SU-DHL-6 (cell line): ENCODE measurements at regions not wholly inside any gene's neighbourhood (a gene's known extent, or its start where the extent isn't known, plus 50 kb on each side); places are given as distances from the start of the nearest gene placed in this dataset.

Experiments
- H2AFZ ChIP-seq: fragments of 200-600 bp; sonication (generic); 2 replicates; pipeline ENCODE4 v1.6.1; 2014; ENCODE audit warnings: low read depth, mild to moderate bottlenecking, moderate library complexity, mixed read lengths, antibody characterized with exemption, low read length; ENCODE audit not compliant: severe bottlenecking
- H3F3A ChIP-seq: fragments of 200-600 bp; shearing (Covaris generic); 2 replicates; pipeline ENCODE4 v1.6.0; 2016; ENCODE audit warnings: antibody characterized with exemption, mild to moderate bottlenecking; ENCODE audit not compliant: insufficient read depth
- H3K27ac ChIP-seq: fragments of 200-600 bp; sonication (generic); 2 replicates; pipeline ENCODE4 v1.5.1; 2016; ENCODE audit warnings: low read depth, mild to moderate bottlenecking, low read length, moderate library complexity, mixed read lengths
- H3K27me3 ChIP-seq: fragments of 200-600 bp; sonication (generic), shearing (Covaris generic); 2 replicates; pipeline ENCODE4 v1.6.0; 2014; ENCODE audit warnings: mild to moderate bottlenecking, low read length
- H3K36me3 ChIP-seq: fragments of 200-600 bp; sonication (generic); 2 replicates; pipeline ENCODE4 v1.6.1; 2014; ENCODE audit warnings: mild to moderate bottlenecking, low read length, mixed read lengths
- H3K4me2 ChIP-seq: fragments of 300-600, 200-600 bp; shearing (Covaris generic), sonication (generic); 2 replicates; pipeline ENCODE4 v1.6.0; 2014; ENCODE audit warnings: low read length, low read depth, mild to moderate bottlenecking; ENCODE audit not compliant: poor library complexity, severe bottlenecking
- H3K4me3 ChIP-seq: fragments of 200-600 bp; sonication (generic); 2 replicates; pipeline ENCODE4 v1.5.1; 2014; ENCODE audit warnings: antibody characterized with exemption, low read length, mild to moderate bottlenecking, mixed read lengths; ENCODE audit not compliant: insufficient read depth, poor library complexity, severe bottlenecking
- H3K79me2 ChIP-seq: fragments of 200-600 bp; sonication (generic); 2 replicates; pipeline ENCODE4 v1.6.1; 2014; ENCODE audit warnings: mild to moderate bottlenecking, low read length, moderate library complexity; ENCODE audit not compliant: insufficient read depth
- H3K9ac ChIP-seq: fragments of 200-600 bp; sonication (generic); 2 replicates; pipeline ENCODE4 v1.7.0; 2014; ENCODE audit warnings: mild to moderate bottlenecking, low read length
- H3K9me2 ChIP-seq: fragments of 200-600 bp; sonication (generic); replicated peaks from 2 replicates; pipeline ENCODE4 v1.6.1; 2014; ENCODE audit warnings: low read length; ENCODE audit not compliant: insufficient read depth
- H3K9me3 ChIP-seq: fragments of 200-600 bp; sonication (generic); 2 replicates; pipeline ENCODE4 v1.6.1; 2014; ENCODE audit warnings: low read length, mixed read lengths; ENCODE audit not compliant: insufficient read depth
- H4K20me1 ChIP-seq: fragments of 200-600 bp; sonication (generic); 2 replicates; pipeline ENCODE4 v1.6.1; 2014; ENCODE audit warnings: low read depth, mild to moderate bottlenecking, antibody characterized with exemption, low read length, moderate library complexity, mixed read lengths
- CTCF ChIP-seq: fragments of 200-600 bp; sonication (generic); IDR thresholded peaks from one replicate; pipeline ENCODE4 v1.5.1; 2017; ENCODE audit warnings: antibody characterized with exemption, mild to moderate bottlenecking, low read length, moderate library complexity; ENCODE audit not compliant: insufficient read depth, poor library complexity, severe bottlenecking
- EZH2phosphoT487 ChIP-seq: fragments of 200-600 bp; sonication (generic), shearing (Covaris generic); conservative IDR thresholded peaks from 2 replicates; pipeline ENCODE4 v1.6.1; 2018; ENCODE audit warnings: mild to moderate bottlenecking, antibody characterized with exemption, low read length, moderate library complexity, mixed read lengths

GRCh38 chr5:20649966-20650365, 662.0 kb upstream of the CDH18 start:
- TF ChIP-seq CTCF (no peak), EZH2phosphoT487 (no peak)
- Histone ChIP-seq H3K4me2 (no peak overlapping the region), H3F3A (no peaks in the 10 kb centered on the region), H3K4me3 (no peak overlapping the region), H3K36me3 (no peaks in the 10 kb centered on the region), H3K9me2 (no peaks in the 10 kb centered on the region), H3K9me3 (peaks cover 10% of the 10 kb centered on the region; the same call in 1 of the 2 replicates), H4K20me1 (no peaks in the 10 kb centered on the region), H3K9ac (no peak overlapping the region), H3K27ac (no peak overlapping the region), H3K27me3 (no peaks in the 10 kb centered on the region), H3K79me2 (no peaks in the 10 kb centered on the region), H2AFZ (no peak overlapping the region)

- H3K27me3 ChIP-seq: no peaks in the 10 kb centered on the region
- no peak overlapping the region for H3K4me3 ChIP-seq
- H4K20me1 ChIP-seq: no peaks in the 10 kb centered on the region
- no peak overlapping the region for H3K9ac ChIP-seq
- H3K9me3 ChIP-seq: peaks cover 10% of the 10 kb centered on the region; the same call in 1 of the 2 replicates
- TF ChIP-seq EZH2phosphoT487: no peak
- TF ChIP-seq CTCF: no peak
- no peaks in the 10 kb centered on the region for H3F3A ChIP-seq
- H2AFZ ChIP-seq: no peak overlapping the region
- H3K4me2 ChIP-seq: no peak overlapping the region
- no peaks in the 10 kb centered on the region for H3K36me3 ChIP-seq
- H3K27ac ChIP-seq: no peak overlapping the region
- H3K79me2 ChIP-seq: no peaks in the 10 kb centered on the region
- H3K9me2 ChIP-seq: no peaks in the 10 kb centered on the region
Observed at GRCh38 chr5:20648981-20649380, 661.0 kb upstream of the CDH18 start.

- Histone ChIP-seq H2AFZ (peak overlapping the region; percentile 86), H3K27ac (no peak overlapping the region), H3K9ac (no peak overlapping the region), H3F3A (no peaks in the 10 kb centered on the region), H3K79me2 (no peaks in the 10 kb centered on the region), H3K4me3 (no peak overlapping the region), H4K20me1 (no peaks in the 10 kb centered on the region), H3K27me3 (no peaks in the 10 kb centered on the region), H3K4me2 (peak overlapping the region; percentile 71), H3K9me2 (no peaks in the 10 kb centered on the region), H3K36me3 (no peaks in the 10 kb centered on the region), H3K9me3 (no peaks in the 10 kb centered on the region)
- no peak for TF ChIP-seq EZH2phosphoT487
- TF ChIP-seq CTCF: no peak
Observed at GRCh38 chr5:20636686-20637085, 648.7 kb upstream of the CDH18 start.

- H3K27me3 ChIP-seq: no peaks in the 10 kb centered on the region
- H3K9ac ChIP-seq: no peak overlapping the region
- H3K9me3 ChIP-seq: no peaks in the 10 kb centered on the region
- H2AFZ ChIP-seq: no peak overlapping the region
- H3K4me2 ChIP-seq: no peak overlapping the region
- no peaks in the 10 kb centered on the region for H3K9me2 ChIP-seq
- no peaks in the 10 kb centered on the region for H3K79me2 ChIP-seq
- H4K20me1 ChIP-seq: no peaks in the 10 kb centered on the region
- H3F3A ChIP-seq: no peaks in the 10 kb centered on the region
- H3K36me3 ChIP-seq: no peaks in the 10 kb centered on the region
- TF ChIP-seq EZH2phosphoT487 (no peak), CTCF (no peak)
- no peak overlapping the region for H3K27ac ChIP-seq
- H3K4me3 ChIP-seq: no peak overlapping the region
Observed at GRCh38 chr5:20619591-20619990, 631.6 kb upstream of the CDH18 start.
